ENCODE measurements at regions not wholly inside any gene's neighbourhood (a gene's known extent, or its start where the extent isn't known, plus 50 kb on each side); places are given as distances from the start of the nearest gene placed in this dataset.

DNA sequence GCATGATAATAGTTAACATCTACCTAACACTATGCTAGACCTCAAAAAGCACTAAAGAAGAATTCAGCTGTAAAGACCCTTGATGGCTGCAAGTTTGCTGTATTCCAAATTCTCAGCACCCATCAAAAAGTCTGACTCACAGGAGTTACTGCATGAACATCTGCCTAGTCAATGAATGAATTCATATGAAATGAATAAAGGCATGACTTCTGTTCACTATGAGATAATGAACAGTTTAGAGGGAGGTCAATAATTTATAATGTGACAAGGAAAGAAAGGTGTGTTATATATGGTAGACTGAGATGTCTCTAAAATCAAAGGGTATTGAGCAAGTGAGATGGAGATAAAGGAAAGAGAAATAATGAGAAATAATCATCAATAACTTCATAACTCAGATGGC is 508.2 kb upstream of the TGFBR2 start:
- Mint-ChIP-seq H3K36me3 (peaks cover 30% of the 10 kb centered on the region), H3K27ac (no peak overlapping the region), H3K9me3 (peaks cover 32% of the 10 kb centered on the region), H3K4me3 (no peak overlapping the region), H3K27me3 (ENCODE audit: low read depth) (peaks cover 38% of the 10 kb centered on the region), H3K4me1 (peaks cover 26% of the 10 kb centered on the region)
- CTCF ChIA-PET: no interaction called here
- TF ChIP-seq KAT7 (CRISPR knock-in tag; IDR thresholded peaks at IDR 0.05; ENCODE audit: borderline replicate concordance) (no peak), FOXJ3 (CRISPR knock-in tag; IDR thresholded peaks at IDR 0.05; ENCODE audit: borderline replicate concordance) (no peak), SP1 (CRISPR knock-in tag; conservative IDR thresholded peaks at IDR 0.05) (no peak), NFE2L1 (CRISPR knock-in tag; IDR thresholded peaks at IDR 0.05) (no peak), EMX1 (CRISPR knock-in tag; IDR thresholded peaks at IDR 0.05) (no peak), ZNF263 (CRISPR knock-in tag; IDR thresholded peaks at IDR 0.05; ENCODE audit: low read depth) (no peak), ETV6 (CRISPR knock-in tag; IDR thresholded peaks at IDR 0.05) (no peak), ESRRA (CRISPR knock-in tag; IDR thresholded peaks at IDR 0.05; ENCODE audit: borderline replicate concordance) (no peak), JAZF1 (CRISPR knock-in tag; IDR thresholded peaks at IDR 0.05) (no peak), SMAD3 (CRISPR knock-in tag; IDR thresholded peaks at IDR 0.05; ENCODE audit: borderline replicate concordance) (no peak), CREB1 (CRISPR knock-in tag; IDR thresholded peaks at IDR 0.05) (no peak)
- TF ChIP-seq, protein P1, sequence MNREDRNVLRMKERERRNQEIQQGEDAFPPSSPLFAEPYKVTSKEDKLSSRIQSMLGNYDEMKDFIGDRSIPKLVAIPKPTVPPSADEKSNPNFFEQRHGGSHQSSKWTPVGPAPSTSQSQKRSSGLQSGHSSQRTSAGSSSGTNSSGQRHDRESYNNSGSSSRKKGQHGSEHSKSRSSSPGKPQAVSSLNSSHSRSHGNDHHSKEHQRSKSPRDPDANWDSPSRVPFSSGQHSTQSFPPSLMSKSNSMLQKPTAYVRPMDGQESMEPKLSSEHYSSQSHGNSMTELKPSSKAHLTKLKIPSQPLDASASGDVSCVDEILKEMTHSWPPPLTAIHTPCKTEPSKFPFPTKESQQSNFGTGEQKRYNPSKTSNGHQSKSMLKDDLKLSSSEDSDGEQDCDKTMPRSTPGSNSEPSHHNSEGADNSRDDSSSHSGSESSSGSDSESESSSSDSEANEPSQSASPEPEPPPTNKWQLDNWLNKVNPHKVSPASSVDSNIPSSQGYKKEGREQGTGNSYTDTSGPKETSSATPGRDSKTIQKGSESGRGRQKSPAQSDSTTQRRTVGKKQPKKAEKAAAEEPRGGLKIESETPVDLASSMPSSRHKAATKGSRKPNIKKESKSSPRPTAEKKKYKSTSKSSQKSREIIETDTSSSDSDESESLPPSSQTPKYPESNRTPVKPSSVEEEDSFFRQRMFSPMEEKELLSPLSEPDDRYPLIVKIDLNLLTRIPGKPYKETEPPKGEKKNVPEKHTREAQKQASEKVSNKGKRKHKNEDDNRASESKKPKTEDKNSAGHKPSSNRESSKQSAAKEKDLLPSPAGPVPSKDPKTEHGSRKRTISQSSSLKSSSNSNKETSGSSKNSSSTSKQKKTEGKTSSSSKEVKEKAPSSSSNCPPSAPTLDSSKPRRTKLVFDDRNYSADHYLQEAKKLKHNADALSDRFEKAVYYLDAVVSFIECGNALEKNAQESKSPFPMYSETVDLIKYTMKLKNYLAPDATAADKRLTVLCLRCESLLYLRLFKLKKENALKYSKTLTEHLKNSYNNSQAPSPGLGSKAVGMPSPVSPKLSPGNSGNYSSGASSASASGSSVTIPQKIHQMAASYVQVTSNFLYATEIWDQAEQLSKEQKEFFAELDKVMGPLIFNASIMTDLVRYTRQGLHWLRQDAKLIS (CRISPR knock-in tag; IDR thresholded peaks at IDR 0.05; ENCODE audit: borderline replicate concordance): no peak
- TF ChIP-seq, protein P2, sequence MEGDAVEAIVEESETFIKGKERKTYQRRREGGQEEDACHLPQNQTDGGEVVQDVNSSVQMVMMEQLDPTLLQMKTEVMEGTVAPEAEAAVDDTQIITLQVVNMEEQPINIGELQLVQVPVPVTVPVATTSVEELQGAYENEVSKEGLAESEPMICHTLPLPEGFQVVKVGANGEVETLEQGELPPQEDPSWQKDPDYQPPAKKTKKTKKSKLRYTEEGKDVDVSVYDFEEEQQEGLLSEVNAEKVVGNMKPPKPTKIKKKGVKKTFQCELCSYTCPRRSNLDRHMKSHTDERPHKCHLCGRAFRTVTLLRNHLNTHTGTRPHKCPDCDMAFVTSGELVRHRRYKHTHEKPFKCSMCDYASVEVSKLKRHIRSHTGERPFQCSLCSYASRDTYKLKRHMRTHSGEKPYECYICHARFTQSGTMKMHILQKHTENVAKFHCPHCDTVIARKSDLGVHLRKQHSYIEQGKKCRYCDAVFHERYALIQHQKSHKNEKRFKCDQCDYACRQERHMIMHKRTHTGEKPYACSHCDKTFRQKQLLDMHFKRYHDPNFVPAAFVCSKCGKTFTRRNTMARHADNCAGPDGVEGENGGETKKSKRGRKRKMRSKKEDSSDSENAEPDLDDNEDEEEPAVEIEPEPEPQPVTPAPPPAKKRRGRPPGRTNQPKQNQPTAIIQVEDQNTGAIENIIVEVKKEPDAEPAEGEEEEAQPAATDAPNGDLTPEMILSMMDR (IDR thresholded peaks at IDR 0.05): no peak
- TF ChIP-seq, protein P3, sequence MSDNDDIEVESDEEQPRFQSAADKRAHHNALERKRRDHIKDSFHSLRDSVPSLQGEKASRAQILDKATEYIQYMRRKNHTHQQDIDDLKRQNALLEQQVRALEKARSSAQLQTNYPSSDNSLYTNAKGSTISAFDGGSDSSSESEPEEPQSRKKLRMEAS (CRISPR knock-in tag; IDR thresholded peaks at IDR 0.05): no peak
- TF ChIP-seq, protein P4, sequence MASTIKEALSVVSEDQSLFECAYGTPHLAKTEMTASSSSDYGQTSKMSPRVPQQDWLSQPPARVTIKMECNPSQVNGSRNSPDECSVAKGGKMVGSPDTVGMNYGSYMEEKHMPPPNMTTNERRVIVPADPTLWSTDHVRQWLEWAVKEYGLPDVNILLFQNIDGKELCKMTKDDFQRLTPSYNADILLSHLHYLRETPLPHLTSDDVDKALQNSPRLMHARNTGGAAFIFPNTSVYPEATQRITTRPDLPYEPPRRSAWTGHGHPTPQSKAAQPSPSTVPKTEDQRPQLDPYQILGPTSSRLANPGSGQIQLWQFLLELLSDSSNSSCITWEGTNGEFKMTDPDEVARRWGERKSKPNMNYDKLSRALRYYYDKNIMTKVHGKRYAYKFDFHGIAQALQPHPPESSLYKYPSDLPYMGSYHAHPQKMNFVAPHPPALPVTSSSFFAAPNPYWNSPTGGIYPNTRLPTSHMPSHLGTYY (CRISPR knock-in tag; IDR thresholded peaks at IDR 0.05): no peak
- TF ChIP-seq, protein P5, sequence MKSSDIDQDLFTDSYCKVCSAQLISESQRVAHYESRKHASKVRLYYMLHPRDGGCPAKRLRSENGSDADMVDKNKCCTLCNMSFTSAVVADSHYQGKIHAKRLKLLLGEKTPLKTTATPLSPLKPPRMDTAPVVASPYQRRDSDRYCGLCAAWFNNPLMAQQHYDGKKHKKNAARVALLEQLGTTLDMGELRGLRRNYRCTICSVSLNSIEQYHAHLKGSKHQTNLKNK (CRISPR knock-in tag; IDR thresholded peaks at IDR 0.05): no peak
- POLR2A ChIA-PET: no interaction called here
- no peak for ATAC-seq
- DNase-seq (ENCODE audit: low spot score): no peak

DNA sequence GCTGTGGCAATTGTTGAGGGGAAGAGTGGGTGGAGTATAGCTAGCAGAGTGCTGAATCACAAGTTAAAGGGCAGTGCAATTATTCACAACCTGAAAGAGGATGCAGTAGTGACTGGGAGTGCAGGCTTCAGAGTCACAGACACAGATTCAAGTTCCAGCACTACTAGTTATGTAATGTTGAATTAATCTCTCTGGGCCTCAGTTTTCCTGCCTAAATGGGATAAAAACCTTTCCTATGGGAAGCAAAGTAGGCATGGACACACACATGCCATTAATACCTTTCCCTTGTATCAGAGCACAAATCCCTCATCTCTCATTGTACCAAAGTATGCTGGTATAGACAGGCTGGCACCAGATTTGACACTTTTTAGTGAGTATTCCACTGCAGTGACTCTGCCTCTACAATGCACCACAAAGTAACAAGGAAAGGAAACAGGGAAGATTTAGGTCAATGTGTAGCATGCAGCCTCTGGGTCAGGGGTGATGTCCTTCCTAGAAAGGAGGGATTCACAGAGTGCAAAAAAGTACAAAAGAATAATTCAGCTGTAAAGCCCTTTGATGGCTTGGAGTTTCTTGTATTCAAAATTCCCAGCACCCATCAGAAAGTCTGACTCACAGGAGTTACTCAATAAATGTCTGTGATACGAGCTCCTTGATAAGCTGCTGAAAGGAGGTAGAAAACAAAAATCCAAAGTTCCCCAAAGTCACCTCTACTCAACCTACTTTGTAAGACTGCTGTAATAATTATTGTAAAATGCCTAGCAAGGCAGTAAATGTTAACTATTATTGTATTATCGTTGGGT is 507.5 kb upstream of the TGFBR2 start:
- POLR2A ChIA-PET: no interaction called here
- TF ChIP-seq ZNF423 (CRISPR knock-in tag; IDR thresholded peaks at IDR 0.05) (no peak), ZNF232 (CRISPR knock-in tag; IDR thresholded peaks at IDR 0.05) (no peak), SMAD4 (CRISPR knock-in tag; IDR thresholded peaks at IDR 0.05) (no peak), EMX1 (CRISPR knock-in tag; IDR thresholded peaks at IDR 0.05) (no peak), NFE2L1 (CRISPR knock-in tag; IDR thresholded peaks at IDR 0.05) (no peak), ZNF138 (CRISPR knock-in tag; conservative IDR thresholded peaks at IDR 0.05) (no peak), FOXP1 (CRISPR knock-in tag; IDR thresholded peaks at IDR 0.05; ENCODE audit: borderline replicate concordance) (no peak)
- TF ChIP-seq, protein P6, sequence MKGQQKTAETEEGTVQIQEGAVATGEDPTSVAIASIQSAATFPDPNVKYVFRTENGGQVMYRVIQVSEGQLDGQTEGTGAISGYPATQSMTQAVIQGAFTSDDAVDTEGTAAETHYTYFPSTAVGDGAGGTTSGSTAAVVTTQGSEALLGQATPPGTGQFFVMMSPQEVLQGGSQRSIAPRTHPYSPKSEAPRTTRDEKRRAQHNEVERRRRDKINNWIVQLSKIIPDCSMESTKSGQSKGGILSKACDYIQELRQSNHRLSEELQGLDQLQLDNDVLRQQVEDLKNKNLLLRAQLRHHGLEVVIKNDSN (CRISPR knock-in tag; IDR thresholded peaks at IDR 0.05): no peak
- Mint-ChIP-seq H3K4me3 (no peak overlapping the region), H3K27me3 (ENCODE audit: low read depth) (peaks cover 32% of the 10 kb centered on the region), H3K9me3 (peaks cover 31% of the 10 kb centered on the region), H3K4me1 (peaks cover 26% of the 10 kb centered on the region), H3K27ac (no peak overlapping the region), H3K36me3 (peaks cover 24% of the 10 kb centered on the region)
- DNase-seq (ENCODE audit: low spot score) (no peak), ATAC-seq (no peak)
- CTCF ChIA-PET: no interaction called here
